CD4-positive, alpha-beta memory T cell (primary cell): ENCODE measurements at regions not wholly inside any gene's neighbourhood (a gene's known extent, or its start where the extent isn't known, plus 50 kb on each side); places are given as distances from the start of the nearest gene placed in this dataset.
"Not testable (repeated sequence)": the region's sequence is repeated elsewhere in the genome, so short reads cannot be mapped to it uniquely, and the experiment has no call there.

ENCODE experiments used
- CTCF ChIA-PET: fragments of 350-600 bp; sonication (Branson Sonifier 250); formaldehyde crosslinking; loops from one replicate; lab custom pipeline; 2021; ENCODE audit warnings: inconsistent platforms; ENCODE audit not compliant: partially characterized antibody; lab: Charles Lee
- POLR2A ChIA-PET: fragments of 350-600 bp; sonication (Branson Sonifier 250); formaldehyde crosslinking; loops from one replicate; lab custom pipeline; 2021; ENCODE audit not compliant: partially characterized antibody; lab: Charles Lee
- DNase-seq, 5 donors: peaks; one replicate each; pipeline versions ENCODE4 v3.0.0 to v3.0.0-alpha.2; 2020 to 2022; ENCODE audit warnings: mixed read lengths in 1 of 5
- H3K27ac ChIP-seq: one replicate; pipeline ENCODE4 v1.7.0; 2013; ENCODE audit warnings: low read depth, low read length
- H3K27me3 ChIP-seq: 2 replicates; pipeline ENCODE4 v1.7.0; 2013; ENCODE audit warnings: mild to moderate bottlenecking, low read length, moderate library complexity; ENCODE audit not compliant: insufficient read depth
- H3K36me3 ChIP-seq: 2 replicates; pipeline ENCODE4 v1.7.0; 2013; ENCODE audit warnings: mild to moderate bottlenecking, low read length, moderate library complexity; ENCODE audit not compliant: insufficient read depth
- H3K4me1 ChIP-seq: 2 replicates; pipeline ENCODE4 v1.7.0; 2013; ENCODE audit warnings: mild to moderate bottlenecking, low read length, moderate library complexity; ENCODE audit not compliant: insufficient read depth
- H3K4me3 ChIP-seq, 2 donors: one replicate each; pipeline ENCODE4 v1.7.0; 2013; ENCODE audit warnings: low read length in 2 of 2, mild to moderate bottlenecking in 1 of 2
- H3K9me3 ChIP-seq, 2 donors: one replicate each; pipeline ENCODE4 v1.7.0; 2013; ENCODE audit warnings: low read length in 2 of 2, control low read depth in 1 of 2; ENCODE audit not compliant: control insufficient read depth in 1 of 2
- H3K27ac Mint-ChIP-seq, 7 donors: one replicate each; pipeline ENCODE4 v1.8.0; 2020 to 2021; ENCODE audit warnings: mixed read lengths in 7 of 7, mild to moderate bottlenecking in 6 of 7, inconsistent platforms in 3 of 7, moderate library complexity in 3 of 7
- H3K27me3 Mint-ChIP-seq, 2 donors: one replicate each; pipeline ENCODE4 v1.8.0; 2020 to 2021; ENCODE audit warnings: mixed read lengths in 2 of 2
- H3K36me3 Mint-ChIP-seq, 2 donors: one replicate each; pipeline ENCODE4 v1.8.0; 2020 to 2021; ENCODE audit warnings: mixed read lengths in 2 of 2, inconsistent platforms in 1 of 2, mild to moderate bottlenecking in 1 of 2
- H3K4me1 Mint-ChIP-seq, 4 donors: one replicate each; pipeline ENCODE4 v1.8.0; 2020 to 2021; ENCODE audit warnings: mixed read lengths in 4 of 4, mild to moderate bottlenecking in 1 of 4
- H3K4me3 Mint-ChIP-seq, 8 donors: one replicate each; pipeline ENCODE4 v1.8.0; 2020 to 2021; ENCODE audit warnings: mixed read lengths in 8 of 8, mild to moderate bottlenecking in 7 of 8, moderate library complexity in 6 of 8, inconsistent platforms in 3 of 8
- H3K9me3 Mint-ChIP-seq, 8 donors: one replicate each; pipeline ENCODE4 v1.8.0; 2020 to 2021; ENCODE audit warnings: mixed read lengths in 8 of 8, mild to moderate bottlenecking in 5 of 8, inconsistent platforms in 3 of 8, moderate library complexity in 1 of 8
- intact Hi-C: fragments of 100-400 bp; cut with micrococcal nuclease; formaldehyde crosslinking; loops from one replicate; pipeline ENCODE4 v1.15.1; 2023

DNA sequence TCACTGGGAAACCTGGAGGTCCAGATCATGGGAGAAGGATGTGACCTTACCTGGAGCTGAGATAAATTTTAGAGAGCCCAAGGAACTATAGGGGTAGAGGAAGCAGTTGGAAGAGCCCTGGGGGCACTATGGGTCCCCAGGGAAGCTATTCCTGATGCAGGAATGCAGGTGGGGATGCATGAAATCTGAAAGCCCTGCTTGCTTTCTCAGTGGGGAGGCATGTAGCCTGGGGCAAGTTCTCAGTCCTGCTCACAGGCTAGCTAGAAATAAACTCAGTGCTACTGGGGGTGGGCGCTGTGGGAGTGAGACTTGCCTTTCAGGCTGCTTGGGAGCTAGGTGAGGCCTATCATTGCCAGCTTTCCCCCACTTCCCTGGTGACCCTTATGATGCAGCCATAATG, 499.7 kb downstream of the PTH2R start:
- Mint-ChIP-seq H3K27ac (no peak overlapping the region), H3K4me1 (no peaks in the 10 kb centered on the region), H3K4me3 (no peak overlapping the region), H3K27me3 (no peaks in the 10 kb centered on the region), H3K36me3 (no peaks in the 10 kb centered on the region), H3K9me3 (peaks cover 0 to 4% (median 0%) of the 10 kb centered on the region in 8 donors)
- no peak for DNase-seq
- Histone ChIP-seq H3K27ac (no peak overlapping the region), H3K36me3 (no peaks in the 10 kb centered on the region), H3K4me3 (no peak overlapping the region), H3K27me3 (no peaks in the 10 kb centered on the region), H3K4me1 (no peaks in the 10 kb centered on the region), H3K9me3 (no peaks in the 10 kb centered on the region)
- CTCF ChIA-PET = no interaction called here
- POLR2A ChIA-PET = no interaction called here
- intact Hi-C loops = no loop called here

DNA sequence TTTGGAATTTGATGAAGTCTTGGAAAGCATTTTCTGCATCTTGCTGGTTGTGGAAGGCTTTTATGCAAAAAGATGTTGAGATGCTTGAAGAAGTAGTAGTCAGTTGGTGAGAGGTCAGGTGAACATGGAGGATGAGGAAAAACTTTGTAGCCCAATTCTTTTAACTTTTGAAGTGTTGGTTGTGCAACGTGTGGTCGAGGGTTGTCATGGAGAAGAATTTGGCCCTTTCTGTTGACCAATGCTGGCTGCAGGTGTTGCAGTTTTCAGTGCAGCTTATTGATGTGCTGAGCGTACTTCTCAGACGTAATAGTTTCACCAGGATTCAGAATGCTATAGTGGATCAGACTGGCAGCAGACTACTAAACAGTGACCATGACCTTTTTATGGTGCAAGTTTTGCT, 508.4 kb upstream of the MAP2 start:
- Mint-ChIP-seq H3K27ac (no peak overlapping the region), H3K9me3 (peaks cover 0 to 12% (median 3%) of the 10 kb centered on the region in 8 donors), H3K4me1 (no peaks in the 10 kb centered on the region), H3K36me3 (no peaks in the 10 kb centered on the region), H3K27me3 (no peaks in the 10 kb centered on the region), H3K4me3 (no peak overlapping the region)
- H3K27me3 ChIP-seq = no peaks in the 10 kb centered on the region
- no peak overlapping the region for H3K4me3 ChIP-seq
- H3K9me3 ChIP-seq = no peaks in the 10 kb centered on the region
- no peak overlapping the region for H3K27ac ChIP-seq
- H3K4me1 ChIP-seq = no peaks in the 10 kb centered on the region
- ChIA-PET POLR2A (no interaction called here), CTCF (no interaction called here)
- no peak for DNase-seq
- H3K36me3 ChIP-seq = no peaks in the 10 kb centered on the region
- intact Hi-C loops = no loop called here

DNA sequence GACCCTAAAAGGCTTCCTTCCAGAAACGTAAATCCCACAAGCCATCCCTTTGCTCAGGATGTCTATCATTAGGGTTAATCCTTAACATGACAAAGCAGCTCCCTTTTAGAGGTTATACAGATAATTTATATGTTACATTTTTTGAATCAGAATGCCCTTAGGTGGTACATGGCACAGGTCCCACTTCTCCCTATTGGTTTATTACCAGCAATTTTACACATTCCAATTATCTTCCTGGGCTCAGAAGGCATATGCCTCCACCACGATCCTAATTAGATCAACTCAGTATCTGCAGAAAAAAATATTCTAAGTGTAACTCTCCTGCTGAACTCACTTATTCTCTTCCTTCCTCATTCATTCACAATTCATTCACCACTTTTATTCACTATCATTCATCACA, 507.0 kb upstream of the MAP2 start:
- ChIA-PET CTCF (no interaction called here), POLR2A (no interaction called here)
- H3K27me3 ChIP-seq = no peaks in the 10 kb centered on the region
- no peaks in the 10 kb centered on the region for H3K4me1 Mint-ChIP-seq
- no peak overlapping the region for H3K27ac Mint-ChIP-seq
- H3K4me3 ChIP-seq = no peak overlapping the region
- no peaks in the 10 kb centered on the region for H3K36me3 Mint-ChIP-seq
- H3K27ac ChIP-seq = no peak overlapping the region
- no peak for DNase-seq
- H3K9me3 Mint-ChIP-seq = peaks cover 0 to 18% (median 4%) of the 10 kb centered on the region in 8 donors
- no peak overlapping the region for H3K4me3 Mint-ChIP-seq
- H3K4me1 ChIP-seq = no peaks in the 10 kb centered on the region
- no peaks in the 10 kb centered on the region for H3K36me3 ChIP-seq
- no peaks in the 10 kb centered on the region for H3K27me3 Mint-ChIP-seq
- no peaks in the 10 kb centered on the region for H3K9me3 ChIP-seq
- intact Hi-C loops = no loop called here

DNA sequence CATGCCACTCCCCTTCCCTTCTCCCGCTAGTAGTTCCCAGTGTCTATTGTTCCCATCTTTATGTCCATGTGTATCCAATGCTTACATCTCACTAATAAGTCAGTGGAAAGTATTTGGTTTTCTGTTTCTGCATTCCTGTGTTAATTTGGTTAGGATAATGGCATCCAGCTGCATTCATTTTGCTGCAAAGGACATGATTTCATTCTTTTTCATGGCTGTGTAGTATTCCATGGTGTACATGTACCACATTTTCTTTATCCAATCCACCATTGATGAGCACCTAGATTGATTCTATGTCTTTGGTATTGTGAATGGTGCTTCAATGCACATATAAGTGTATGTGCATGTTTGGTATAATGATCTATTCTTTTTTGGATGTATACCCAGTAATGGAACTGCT, 502.5 kb upstream of the MAP2 start:
- intact Hi-C loops, H3K27ac ChIP-seq, H3K9me3 ChIP-seq, H3K27me3 Mint-ChIP-seq, H3K4me3 ChIP-seq, H3K4me1 Mint-ChIP-seq, H3K36me3 ChIP-seq, H3K36me3 Mint-ChIP-seq, H3K4me1 ChIP-seq, H3K4me3 Mint-ChIP-seq, DNase-seq, CTCF ChIA-PET, POLR2A ChIA-PET, H3K27ac Mint-ChIP-seq, H3K27me3 ChIP-seq: not testable (repeated sequence)
- H3K9me3 Mint-ChIP-seq = peaks cover 4 to 33% (median 9%) of the 10 kb centered on the region in 8 donors

DNA sequence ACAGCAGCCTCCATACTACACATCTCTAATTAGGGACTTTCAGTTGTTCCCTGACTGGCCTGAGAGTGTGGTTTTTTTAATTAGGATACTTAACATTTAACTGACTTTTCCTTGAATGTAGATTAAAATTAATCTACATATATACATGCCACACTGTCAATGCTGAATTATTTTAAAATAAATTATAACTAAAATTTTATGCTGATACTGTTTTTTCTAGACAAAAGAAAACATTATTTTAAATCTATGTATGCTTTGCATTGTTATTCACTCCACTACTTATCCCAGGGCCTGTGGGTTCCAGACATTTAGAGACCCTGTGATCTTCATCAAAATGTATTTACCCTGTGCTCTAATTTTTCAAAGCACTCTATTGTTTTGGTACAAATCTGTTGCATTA, 496.0 kb upstream of the MAP2 start:
- CTCF ChIA-PET = no interaction called here
- POLR2A ChIA-PET = no interaction called here

DNA sequence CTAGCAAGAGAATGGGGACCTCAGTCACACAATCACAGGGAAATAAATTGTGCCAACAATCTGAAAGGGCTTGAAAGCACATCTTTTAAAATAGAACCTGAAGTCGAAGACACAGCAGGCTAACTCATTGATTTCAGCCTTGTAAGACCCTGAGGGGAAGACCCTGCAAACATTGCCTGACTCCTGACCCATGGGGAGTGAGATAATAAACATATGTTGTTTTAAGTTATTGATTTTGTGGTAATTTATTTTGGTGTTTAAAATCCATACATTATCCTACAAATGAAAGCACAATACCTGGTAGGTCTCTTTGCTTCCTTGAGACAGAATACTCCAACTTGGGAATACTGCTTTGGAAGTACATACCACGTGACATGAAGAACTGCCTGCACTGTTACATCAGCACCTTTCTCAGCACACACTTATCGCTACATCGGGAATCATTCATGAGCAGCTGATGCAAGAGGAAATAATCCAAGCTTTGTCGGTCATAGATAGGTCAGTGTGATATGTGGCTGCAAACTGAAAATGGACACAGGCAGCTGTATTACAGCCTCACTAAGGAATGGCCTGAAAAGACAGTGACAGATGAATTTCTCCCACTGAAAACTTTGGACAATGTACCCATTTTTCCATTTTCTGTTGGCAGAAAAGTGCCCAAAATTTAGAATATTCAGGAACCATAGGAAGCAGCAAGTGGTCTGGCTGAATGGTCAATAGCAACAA, 494.5 kb upstream of the MAP2 start:
- CTCF ChIA-PET = no interaction called here
- Mint-ChIP-seq H3K4me1 (no peaks in the 10 kb centered on the region), H3K9me3 (peaks cover 4 to 12% (median 8%) of the 10 kb centered on the region in 8 donors), H3K27ac (no peak overlapping the region), H3K36me3 (no peaks in the 10 kb centered on the region), H3K27me3 (no peaks in the 10 kb centered on the region), H3K4me3 (no peak overlapping the region)
- H3K9me3 ChIP-seq = no peaks in the 10 kb centered on the region
- H3K4me3 ChIP-seq = no peak overlapping the region
- no peak overlapping the region for H3K27ac ChIP-seq
- DNase-seq = no peak
- H3K36me3 ChIP-seq = no peaks in the 10 kb centered on the region
- POLR2A ChIA-PET = no interaction called here
- intact Hi-C loops = no loop called here
- no peaks in the 10 kb centered on the region for H3K4me1 ChIP-seq
- H3K27me3 ChIP-seq = no peaks in the 10 kb centered on the region

More for the DNA sequence above, 496.0 kb upstream of the MAP2 start:
- H3K4me1 Mint-ChIP-seq = no peaks in the 10 kb centered on the region
- DNase-seq = no peak
- intact Hi-C loops = no loop called here
- Histone ChIP-seq H3K9me3 (no peaks in the 10 kb centered on the region), H3K4me3 (no peak overlapping the region), H3K4me1 (no peaks in the 10 kb centered on the region), H3K27me3 (no peaks in the 10 kb centered on the region), H3K27ac (no peak overlapping the region), H3K36me3 (no peaks in the 10 kb centered on the region)
- no peak overlapping the region for H3K27ac Mint-ChIP-seq
- no peaks in the 10 kb centered on the region for H3K36me3 Mint-ChIP-seq
- H3K9me3 Mint-ChIP-seq = peaks cover 4 to 18% (median 12%) of the 10 kb centered on the region in 8 donors
- no peaks in the 10 kb centered on the region for H3K27me3 Mint-ChIP-seq
- H3K4me3 Mint-ChIP-seq = no peak overlapping the region

DNA sequence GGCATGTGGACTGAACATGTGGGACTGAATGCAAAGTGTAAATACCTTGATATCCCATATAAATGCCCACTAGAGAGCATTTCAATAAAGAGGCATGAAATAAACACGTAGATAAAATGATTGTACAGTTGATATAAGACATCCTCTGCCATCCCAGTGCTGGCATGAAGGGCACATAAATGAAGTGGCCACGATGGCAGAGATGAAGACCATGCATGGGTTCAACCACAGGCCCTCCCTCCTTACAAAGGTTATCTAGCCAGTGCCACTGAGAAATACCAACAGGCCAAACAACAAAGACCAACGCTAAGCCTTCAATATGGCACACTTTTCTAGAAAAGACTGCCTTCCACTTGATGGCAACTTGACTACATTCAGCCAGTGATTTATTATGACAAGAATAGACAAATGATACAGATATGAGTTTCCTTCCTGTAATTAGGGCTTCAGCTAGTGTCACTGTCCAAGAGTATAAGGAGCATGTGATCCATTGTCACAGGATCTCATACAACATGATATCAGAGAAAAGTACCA, 493.9 kb upstream of the MAP2 start:
- H3K4me3 Mint-ChIP-seq = no peak overlapping the region
- DNase-seq = no peak
- H3K27ac Mint-ChIP-seq = no peak overlapping the region
- intact Hi-C loops = no loop called here
- no peaks in the 10 kb centered on the region for H3K27me3 Mint-ChIP-seq
- Histone ChIP-seq H3K9me3 (no peaks in the 10 kb centered on the region), H3K36me3 (no peaks in the 10 kb centered on the region), H3K4me3 (no peak overlapping the region), H3K27ac (no peak overlapping the region), H3K27me3 (no peaks in the 10 kb centered on the region), H3K4me1 (no peaks in the 10 kb centered on the region)
- ChIA-PET CTCF (no interaction called here), POLR2A (no interaction called here)
- no peaks in the 10 kb centered on the region for H3K4me1 Mint-ChIP-seq
- H3K9me3 Mint-ChIP-seq = peaks cover 0 to 12% (median 6%) of the 10 kb centered on the region in 8 donors
- H3K36me3 Mint-ChIP-seq = no peaks in the 10 kb centered on the region
